IMR-90 (cell line): ENCODE measurements at regions not wholly inside any gene's neighbourhood (a gene's known extent, or its start where the extent isn't known, plus 50 kb on each side); places are given as distances from the start of the nearest gene placed in this dataset.

ENCODE experiments used
- ATAC-seq: fragments of 200-7000 bp; cut with Tn5 transposase; 2 replicates; pipeline ENCODE4 v1.9.1; 2020; ENCODE audit warnings: low read depth, mild to moderate bottlenecking, moderate library complexity
- BruUV-seq: library from RNA; stranded (reverse); fragments of 400-500 nt; replicated peaks from 2 replicates; lab custom pipeline; 2021; lab: Mats Ljungman, UMichigan
- CTCF ChIA-PET: fragments of 300-600 bp; formaldehyde crosslinking; extraction: SDS; loops from one replicate; lab custom pipeline; 2021; ENCODE audit warnings: antibody characterized with exemption; lab: Yijun Ruan, JAX
- POLR2A ChIA-PET: fragments of 300-600 bp; sonication (Branson Sonifier 250); formaldehyde crosslinking; loops from one replicate; lab custom pipeline; 2022; ENCODE audit warnings: antibody characterized with exemption; ENCODE audit not compliant: unreplicated experiment; lab: Charles Lee
- DNase-seq: peaks from one replicate; pipeline ENCODE4 v3.0.0; 2013
- H2AFZ ChIP-seq: replicated peaks from 2 replicates; pipeline ENCODE3; 2013; ENCODE audit warnings: low read length, mild to moderate bottlenecking; ENCODE audit not compliant: poor library complexity
- H2AK5ac ChIP-seq: 2 replicates; pipeline ENCODE4 v1.6.1; 2013; ENCODE audit warnings: low read depth, low read length, inconsistent platforms
- H2AK9ac ChIP-seq: replicated peaks from 2 replicates; pipeline ENCODE3; 2013; ENCODE audit warnings: mild to moderate bottlenecking, low read depth, low read length, moderate library complexity; ENCODE audit not compliant: poor library complexity
- H2BK120ac ChIP-seq: 2 replicates; pipeline ENCODE4 v1.6.1; 2013; ENCODE audit warnings: low read depth, low read length, inconsistent platforms
- H2BK15ac ChIP-seq: 3 replicates; pipeline ENCODE4 v1.6.1; 2013; ENCODE audit warnings: low read depth, low read length, inconsistent platforms
- H2BK20ac ChIP-seq: 2 replicates; pipeline ENCODE4 v1.6.1; 2013; ENCODE audit warnings: low read depth, mild to moderate bottlenecking, inconsistent platforms, low read length, moderate library complexity
- H2BK5ac ChIP-seq: 2 replicates; pipeline ENCODE4 v1.6.1; 2013; ENCODE audit warnings: mild to moderate bottlenecking, low read depth, low read length, inconsistent platforms; ENCODE audit not compliant: poor library complexity, severe bottlenecking
- H3K14ac ChIP-seq: replicated peaks from 2 replicates; pipeline ENCODE4 v1.6.1; 2013; ENCODE audit warnings: low read depth, low read length, inconsistent platforms
- H3K18ac ChIP-seq: 2 replicates; pipeline ENCODE4 v1.6.1; 2013; ENCODE audit warnings: low read depth, low read length, control low read depth
- H3K23ac ChIP-seq: 2 replicates; pipeline ENCODE4 v1.6.1; 2013; ENCODE audit warnings: low read depth, low read length, inconsistent platforms
- H3K27ac ChIP-seq: 2 replicates; pipeline ENCODE4 v1.5.1; 2013; ENCODE audit warnings: mild to moderate bottlenecking, control low read depth, low read length; ENCODE audit not compliant: insufficient read depth
- H3K27me3 ChIP-seq: 2 replicates; pipeline ENCODE4 v1.6.1; 2013; ENCODE audit warnings: low read length; ENCODE audit not compliant: control insufficient read depth, insufficient read depth
- H3K36me3 ChIP-seq: 2 replicates; pipeline ENCODE4 v1.6.1; 2013; ENCODE audit warnings: low read length, mixed read lengths; ENCODE audit not compliant: control insufficient read depth, insufficient read depth
- H3K4ac ChIP-seq: 2 replicates; pipeline ENCODE4 v1.6.1; 2013; ENCODE audit warnings: low read depth, low read length, inconsistent platforms
- H3K4me1 ChIP-seq: 2 replicates; pipeline ENCODE4 v1.6.1; 2013; ENCODE audit warnings: low read length, mixed read lengths; ENCODE audit not compliant: control insufficient read depth, insufficient read depth
- H3K4me2 ChIP-seq: 2 replicates; pipeline ENCODE4 v1.6.1; 2013; ENCODE audit warnings: low read depth, mild to moderate bottlenecking, control low read depth, low read length, moderate library complexity
- H3K4me3 ChIP-seq: 2 replicates; pipeline ENCODE4 v1.5.1; 2013; ENCODE audit warnings: low read depth, mild to moderate bottlenecking, control low read depth, low read length, moderate library complexity; ENCODE audit not compliant: insufficient read depth
- H3K56ac ChIP-seq: 2 replicates; pipeline ENCODE4 v1.6.1; 2013; ENCODE audit warnings: low read length, inconsistent platforms; ENCODE audit not compliant: insufficient read depth; ENCODE audit errors: extremely low read depth
- H3K79me1 ChIP-seq, 2 experiments: 2 replicates each; pipeline ENCODE4 v1.6.1; 2013; ENCODE audit warnings: low read length in 2 of 2, inconsistent platforms in 1 of 2, low read depth in 1 of 2
- H3K9ac ChIP-seq: 2 replicates; pipeline ENCODE4 v1.6.1; 2013; ENCODE audit warnings: low read depth, low read length, control low read depth
- H3K9me1 ChIP-seq: 2 replicates; pipeline ENCODE4 v1.6.1; 2013; ENCODE audit warnings: low read length, inconsistent platforms; ENCODE audit not compliant: insufficient read depth
- H3K9me3 ChIP-seq: 2 replicates; pipeline ENCODE4 v1.6.1; 2013; ENCODE audit warnings: low read length; ENCODE audit not compliant: control insufficient read depth, insufficient read depth
- H4K20me1 ChIP-seq: 2 replicates; pipeline ENCODE4 v1.6.1; 2013; ENCODE audit warnings: low read length, inconsistent platforms; ENCODE audit not compliant: insufficient read depth
- H4K5ac ChIP-seq: 2 replicates; pipeline ENCODE4 v1.6.1; 2013; ENCODE audit warnings: mild to moderate bottlenecking, low read depth, low read length, control low read depth
- H4K8ac ChIP-seq, 2 experiments: 2 replicates each; pipeline ENCODE4 v1.6.1; 2013; ENCODE audit warnings: low read depth in 2 of 2, low read length in 2 of 2, control low read depth in 1 of 2, inconsistent platforms in 1 of 2
- H4K91ac ChIP-seq: 2 replicates; pipeline ENCODE4 v1.6.1; 2013; ENCODE audit warnings: low read depth, low read length, inconsistent platforms; ENCODE audit not compliant: insufficient read depth
- BHLHE40 ChIP-seq: fragments of 150-350 bp; IDR thresholded peaks from 2 replicates; pipeline ENCODE4 v1.6.1; 2016; ENCODE audit warnings: mild to moderate bottlenecking, low read depth, low read length
- CEBPB ChIP-seq: IDR thresholded peaks from 2 replicates; pipeline ENCODE4 v1.6.1; 2012; ENCODE audit warnings: low read depth, low read length, improper control_type of control experiment
- CHD1 ChIP-seq: IDR thresholded peaks from 2 replicates; pipeline ENCODE4 v1.6.1; 2012; ENCODE audit warnings: low read depth, low read length, improper control_type of control experiment
- CTCF ChIP-seq: conservative IDR thresholded peaks from 2 replicates; pipeline ENCODE4 v1.5.1; 2012; ENCODE audit warnings: mild to moderate bottlenecking, low read depth, low read length, improper control_type of control experiment
- ELK1 ChIP-seq: fragments of 150-350 bp; IDR thresholded peaks from 2 replicates; pipeline ENCODE4 v1.6.1; 2016; ENCODE audit warnings: low read depth, mild to moderate bottlenecking, low read length, moderate library complexity, borderline replicate concordance
- FOS ChIP-seq: fragments of 150-350 bp; IDR thresholded peaks from 2 replicates; pipeline ENCODE4 v1.6.1; 2016; ENCODE audit warnings: low read depth, low read length
- MAFK ChIP-seq: IDR thresholded peaks from 2 replicates; pipeline ENCODE4 v1.6.1; 2012; ENCODE audit warnings: low read depth, low read length, improper control_type of control experiment
- MAZ ChIP-seq: IDR thresholded peaks from 2 replicates; pipeline ENCODE4 v1.6.1; 2012; ENCODE audit warnings: low read depth, mild to moderate bottlenecking, low read length, improper control_type of control experiment, moderate library complexity, borderline replicate concordance
- MXI1 ChIP-seq: IDR thresholded peaks from 2 replicates; pipeline ENCODE4 v1.6.1; 2012; ENCODE audit warnings: low read depth, mild to moderate bottlenecking, low read length, moderate library complexity, borderline replicate concordance
- NFE2L2 ChIP-seq: fragments of 150-350 bp; IDR thresholded peaks from 2 replicates; pipeline ENCODE4 v1.6.1; 2016; ENCODE audit warnings: low read depth, mild to moderate bottlenecking, low read length
- POLR2A ChIP-seq: IDR thresholded peaks from 2 replicates; pipeline ENCODE4 v1.6.1; 2012; ENCODE audit warnings: mild to moderate bottlenecking, low read depth, low read length
- RAD21 ChIP-seq: IDR thresholded peaks from 2 replicates; pipeline ENCODE4 v1.6.1; 2012; ENCODE audit warnings: low read length, improper control_type of control experiment
- RCOR1 ChIP-seq: IDR thresholded peaks from 2 replicates; pipeline ENCODE4 v1.6.1; 2012; ENCODE audit warnings: mild to moderate bottlenecking, low read length, improper control_type of control experiment; ENCODE audit not compliant: insufficient replicate concordance
- RFX5 ChIP-seq: IDR thresholded peaks from 2 replicates; pipeline ENCODE4 v1.8.0; 2012; ENCODE audit warnings: low read depth, mild to moderate bottlenecking, low read length, moderate library complexity
- SMC3 ChIP-seq: fragments of 150-350 bp; IDR thresholded peaks from 2 replicates; pipeline ENCODE4 v1.6.1; 2016; ENCODE audit warnings: low read depth, mild to moderate bottlenecking, antibody characterized with exemption, low read length, moderate library complexity
- USF2 ChIP-seq: fragments of 150-350 bp; IDR thresholded peaks from 2 replicates; pipeline ENCODE4 v1.6.1; 2017; ENCODE audit warnings: mild to moderate bottlenecking, antibody characterized with exemption, low read length, low read depth
- WGBS, 2 experiments: methylation state at CpG; one replicate each; pipeline versions ENCODE4 v1.1.5 to v1.1.7; 2013; ENCODE audit warnings: missing lambda C conversion rate in 2 of 2; ENCODE audit not compliant: insufficient read length in 1 of 2; ENCODE audit errors: extremely low coverage in 2 of 2; 5-methylcytosine and 5-hydroxymethylcytosine counted together
- dilution Hi-C: fragments of 300-500 bp; cut with HindIII; formaldehyde crosslinking; loops from one replicate; pipeline ENCODE4 v1.14.3; 2018; ENCODE audit warnings: low sequenced_read_pairs; ENCODE audit not compliant: unreplicated experiment
- in situ Hi-C: fragments of 300-500 bp; cut with MboI; formaldehyde crosslinking; loops from 3 replicates; pipeline ENCODE4 v1.14.3; 2019; ENCODE audit warnings: low sequenced_read_pairs, inconsistent platforms, mixed read lengths
- intact Hi-C: fragments of 100-400 bp; cut with micrococcal nuclease; formaldehyde crosslinking; loops from 2 replicates; pipeline ENCODE4 v1.10.0; 2022

- no CpG with 5 or more reads among the region's 1 CpG for WGBS, 2 experiments
- Histone ChIP-seq H3K79me1 (no peaks in the 10 kb centered on the region), H3K4me2 (no peak overlapping the region), H2AK9ac (no peak overlapping the region), H3K18ac (no peak overlapping the region), H3K23ac (no peak overlapping the region), H2AK5ac (no peak overlapping the region), H4K8ac (no peak overlapping the region), H2BK120ac (no peak overlapping the region), H3K9me3 (no peaks in the 10 kb centered on the region), H2BK15ac (no peak overlapping the region), H3K14ac (no peak overlapping the region), H3K36me3 (no peaks in the 10 kb centered on the region), H3K4me1 (no peaks in the 10 kb centered on the region), H2AFZ (no peak overlapping the region), H3K4me3 (no peak overlapping the region), H3K56ac (no peak overlapping the region), H2BK20ac (no peak overlapping the region), H3K9ac (no peak overlapping the region), H3K4ac (no peak overlapping the region), H4K91ac (no peak overlapping the region), H3K9me1 (no peaks in the 10 kb centered on the region), H2BK5ac (no peak overlapping the region), H3K27ac (no peak overlapping the region), H4K5ac (no peak overlapping the region), H4K20me1 (no peaks in the 10 kb centered on the region), H3K27me3 (peaks cover 2% of the 10 kb centered on the region; the same call in 1 of the 2 replicates)
- ChIA-PET POLR2A (no interaction called here), CTCF (interaction anchor here (0.6 kb wide), 1 partner anchor 272 kb away, joined by 5 read pairs; no protein-coding TSS in a partner anchor)
- ATAC-seq: 0 out of 2 replicates have a peak, but pooled peaks have one; percentile 32
- no TSS peak for BruUV-seq
- peak; percentile 7 for DNase-seq
- dilution Hi-C loops (no loop called here), intact Hi-C loops (no loop called here), in situ Hi-C loops (no loop called here)
- no peak for TF ChIP-seq MXI1
- TF ChIP-seq CHD1: no peak
- TF ChIP-seq MAFK: no peak
- no peak for TF ChIP-seq SMC3
- peak; percentile 26; the same call in 1 of the 2 replicates for TF ChIP-seq CTCF
- no peak for TF ChIP-seq BHLHE40
- TF ChIP-seq FOS: no peak
- no peak for TF ChIP-seq MAZ
- TF ChIP-seq ELK1: no peak
- TF ChIP-seq CEBPB: no peak
- peak; percentile 26; the same call in 1 of the 2 replicates for TF ChIP-seq RAD21
- no peak for TF ChIP-seq POLR2A
- no peak for TF ChIP-seq RFX5
- TF ChIP-seq RCOR1: no peak
- TF ChIP-seq USF2: no peak
- TF ChIP-seq NFE2L2: no peak
These were observed 93.6 kb downstream of the GYPC start for GRCh38 chr2:126749537-126749936.
